Endodermal cell (in vitro differentiated cells): ENCODE measurements at regions not wholly inside any gene's neighbourhood (a gene's known extent, or its start where the extent isn't known, plus 50 kb on each side); places are given as distances from the start of the nearest gene placed in this dataset.
A peak's percentile ranks its signal among the peaks of the same experiment; 100 is the strongest.

Experiments used
- DNase-seq: peaks from one replicate; pipeline ENCODE4 v3.0.0-alpha.2; 2017
- H3K27ac ChIP-seq: 2 replicates; pipeline ENCODE4 v1.5.1; 2013; ENCODE audit warnings: mild to moderate bottlenecking, low read depth, low read length, moderate library complexity
- H3K27me3 ChIP-seq: 2 replicates; pipeline ENCODE4 v1.6.1; 2013; ENCODE audit warnings: mild to moderate bottlenecking, low read length, moderate library complexity; ENCODE audit not compliant: insufficient read depth, control insufficient read depth, poor library complexity, severe bottlenecking
- H3K36me3 ChIP-seq: 2 replicates; pipeline ENCODE4 v1.7.0; 2013; ENCODE audit warnings: mild to moderate bottlenecking, low read length, moderate library complexity; ENCODE audit not compliant: control insufficient read depth, insufficient read depth
- H3K4me1 ChIP-seq: one replicate; pipeline ENCODE4 v1.7.0; 2013; ENCODE audit warnings: low read length; ENCODE audit not compliant: control insufficient read depth, insufficient read depth
- H3K4me3 ChIP-seq: 2 replicates; pipeline ENCODE4 v1.5.1; 2013; ENCODE audit warnings: mild to moderate bottlenecking, low read length, moderate library complexity
- H3K9ac ChIP-seq: 2 replicates; pipeline ENCODE4 v1.6.1; 2013; ENCODE audit warnings: mild to moderate bottlenecking, low read length, moderate library complexity; ENCODE audit not compliant: poor library complexity, severe bottlenecking; ENCODE audit errors: extremely low read depth
- H3K9me3 ChIP-seq: 2 replicates; pipeline ENCODE4 v1.6.1; 2013; ENCODE audit warnings: mild to moderate bottlenecking, low read length, moderate library complexity; ENCODE audit not compliant: control insufficient read depth
- H3K27ac Mint-ChIP-seq: 2 replicates; pipeline ENCODE4 v1.8.0; 2020; ENCODE audit warnings: mixed read lengths
- H3K27me3 Mint-ChIP-seq: 2 replicates; pipeline ENCODE4 v1.8.0; 2021; ENCODE audit warnings: mild to moderate bottlenecking, mixed read lengths; ENCODE audit not compliant: insufficient read depth
- H3K36me3 Mint-ChIP-seq: 2 replicates; pipeline ENCODE4 v1.8.0; 2020; ENCODE audit warnings: low read depth, mixed read lengths
- H3K4me1 Mint-ChIP-seq: 2 replicates; pipeline ENCODE4 v1.8.0; 2020; ENCODE audit warnings: mixed read lengths
- H3K4me3 Mint-ChIP-seq: 2 replicates; pipeline ENCODE4 v1.8.0; 2020; ENCODE audit warnings: mild to moderate bottlenecking, moderate library complexity, mixed read lengths
- H3K9me3 Mint-ChIP-seq: 2 replicates; pipeline ENCODE4 v1.8.0; 2020; ENCODE audit warnings: mild to moderate bottlenecking, mixed read lengths
- CTCF ChIP-seq: fragments of 200-600 bp; sonication (generic); conservative IDR thresholded peaks from 2 replicates; pipeline ENCODE4 v1.5.0; 2021; ENCODE audit warnings: antibody characterized with exemption, mild to moderate bottlenecking
- WGBS, 2 experiments: methylation state at CpG; one replicate each; pipeline versions ENCODE4 v1.1.5 to v1.1.7; 2013; ENCODE audit warnings: missing lambda C conversion rate in 2 of 2, mixed read lengths in 1 of 2; ENCODE audit not compliant: insufficient coverage in 1 of 2, insufficient read length in 1 of 2; 5-methylcytosine and 5-hydroxymethylcytosine counted together

GRCh38 chr15:96245252-96245651 lies 85.2 kb upstream of the NR2F2 start:
- WGBS, 2 experiments = 85 to 96% methylated on average over 1 to 2 of the region's 2 CpGs
- H3K36me3 ChIP-seq = no peaks in the 10 kb centered on the region
- H3K27ac Mint-ChIP-seq = no peak overlapping the region
- peaks cover 10% of the 10 kb centered on the region for H3K27me3 Mint-ChIP-seq
- H3K4me3 ChIP-seq = no peak overlapping the region
- TF ChIP-seq CTCF = no peak
- no peaks in the 10 kb centered on the region for H3K4me1 ChIP-seq
- H3K9me3 ChIP-seq = peaks cover 7% of the 10 kb centered on the region
- no peaks in the 10 kb centered on the region for H3K27me3 ChIP-seq
- H3K4me1 Mint-ChIP-seq = peaks cover 3% of the 10 kb centered on the region
- no peak for DNase-seq
- H3K4me3 Mint-ChIP-seq = no peak overlapping the region
- no peak overlapping the region for H3K9ac ChIP-seq
- H3K9me3 Mint-ChIP-seq = peaks cover 4% of the 10 kb centered on the region
- H3K36me3 Mint-ChIP-seq = no peaks in the 10 kb centered on the region
- no peak overlapping the region for H3K27ac ChIP-seq

GRCh38 chr15:96246057-96246456 lies 84.4 kb upstream of the NR2F2 start:
- Mint-ChIP-seq H3K9me3 (peaks cover 4% of the 10 kb centered on the region), H3K4me1 (peaks cover 5% of the 10 kb centered on the region), H3K27ac (no peak overlapping the region), H3K27me3 (peaks cover 10% of the 10 kb centered on the region), H3K36me3 (no peaks in the 10 kb centered on the region), H3K4me3 (no peak overlapping the region)
- no peaks in the 10 kb centered on the region for H3K36me3 ChIP-seq
- H3K9ac ChIP-seq = no peak overlapping the region
- H3K9me3 ChIP-seq = peaks cover 7% of the 10 kb centered on the region
- no peaks in the 10 kb centered on the region for H3K4me1 ChIP-seq
- peak; percentile 56 for DNase-seq
- H3K4me3 ChIP-seq = no peak overlapping the region
- 84 to 92% methylated on average over 3 to 4 of the region's 4 CpGs for WGBS, 2 experiments
- H3K27ac ChIP-seq = no peak overlapping the region
- no peak for TF ChIP-seq CTCF
- no peaks in the 10 kb centered on the region for H3K27me3 ChIP-seq

GRCh38 chr15:96247621-96248305 lies 82.7 kb upstream of the NR2F2 start:
- no peak overlapping the region for H3K4me3 Mint-ChIP-seq
- no peak overlapping the region for H3K27ac ChIP-seq
- no peak for DNase-seq
- H3K36me3 Mint-ChIP-seq = no peaks in the 10 kb centered on the region
- no peaks in the 10 kb centered on the region for H3K27me3 ChIP-seq
- peaks cover 10% of the 10 kb centered on the region for H3K27me3 Mint-ChIP-seq
- 83 to 97% methylated on average over 1 to 2 of the region's 2 CpGs for WGBS, 2 experiments
- H3K36me3 ChIP-seq = no peaks in the 10 kb centered on the region
- H3K4me3 ChIP-seq = no peak overlapping the region
- H3K27ac Mint-ChIP-seq = no peak overlapping the region
- peaks cover 7% of the 10 kb centered on the region for H3K4me1 Mint-ChIP-seq
- TF ChIP-seq CTCF = no peak
- H3K9me3 Mint-ChIP-seq = peaks cover 4% of the 10 kb centered on the region
- H3K9ac ChIP-seq = no peak overlapping the region
- peaks cover 7% of the 10 kb centered on the region for H3K9me3 ChIP-seq
- no peaks in the 10 kb centered on the region for H3K4me1 ChIP-seq
